MM.1S (cell line): ENCODE measurements at regions not wholly inside any gene's neighbourhood (a gene's known extent, or its start where the extent isn't known, plus 50 kb on each side); places are given as distances from the start of the nearest gene placed in this dataset.
A peak's percentile ranks its signal among the peaks of the same experiment; 100 is the strongest.

Experiments used
- DNase-seq: peaks from one replicate; pipeline ENCODE4 v3.0.0-alpha.2; 2015
- H2AFZ ChIP-seq: fragments of 300-600 bp; sonication (generic); 2 replicates; pipeline ENCODE4 v1.6.0; 2016; ENCODE audit warnings: antibody characterized with exemption, low read length
- H3F3A ChIP-seq: fragments of 300-600 bp; sonication (generic); 2 replicates; pipeline ENCODE4 v1.6.1; 2016; ENCODE audit warnings: mild to moderate bottlenecking, antibody characterized with exemption, low read length, moderate library complexity, mixed read lengths; ENCODE audit not compliant: insufficient read depth
- H3K27ac ChIP-seq: fragments of 300-600 bp; sonication (generic); 2 replicates; pipeline ENCODE4 v1.5.1; 2016; ENCODE audit warnings: mild to moderate bottlenecking, low read length
- H3K27me3 ChIP-seq: fragments of 300-600 bp; sonication (generic); replicated peaks from 2 replicates; pipeline ENCODE4 v1.6.0; 2016; ENCODE audit warnings: low read length; ENCODE audit not compliant: insufficient read depth
- H3K36me3 ChIP-seq: fragments of 300-600 bp; sonication (generic); replicated peaks from 2 replicates; pipeline ENCODE4 v1.6.1; 2016; ENCODE audit warnings: mild to moderate bottlenecking, low read length, mixed read lengths; ENCODE audit not compliant: insufficient read depth
- H3K4me1 ChIP-seq: fragments of 300-600 bp; sonication (generic); 2 replicates; pipeline ENCODE4 v1.6.1; 2016; ENCODE audit warnings: low read length, mixed read lengths
- H3K4me2 ChIP-seq: fragments of 300-600 bp; sonication (generic); 2 replicates; pipeline ENCODE4 v1.6.0; 2016; ENCODE audit warnings: low read depth, low read length
- H3K4me3 ChIP-seq: fragments of 300-600 bp; sonication (generic); 2 replicates; pipeline ENCODE4 v1.5.1; 2016; ENCODE audit warnings: low read length, mixed read lengths
- H3K79me2 ChIP-seq: fragments of 300-600 bp; sonication (generic); 2 replicates; pipeline ENCODE4 v1.6.1; 2016; ENCODE audit warnings: mixed run types, low read length, mixed read lengths
- H3K9ac ChIP-seq: fragments of 300-600 bp; sonication (generic); 2 replicates; pipeline ENCODE4 v1.6.1; 2016; ENCODE audit warnings: low read length, mixed read lengths
- H3K9me2 ChIP-seq: fragments of 300-600 bp; sonication (generic); replicated peaks from 2 replicates; pipeline ENCODE4 v1.6.1; 2016; ENCODE audit warnings: mild to moderate bottlenecking, low read length, mixed read lengths; ENCODE audit not compliant: insufficient read depth
- H3K9me3 ChIP-seq: fragments of 300-600 bp; sonication (generic); replicated peaks from 2 replicates; pipeline ENCODE4 v1.6.1; 2016; ENCODE audit warnings: mild to moderate bottlenecking, low read length, mixed read lengths; ENCODE audit not compliant: insufficient read depth
- H4K20me1 ChIP-seq: fragments of 300-600 bp; sonication (generic); 2 replicates; pipeline ENCODE4 v1.6.1; 2016; ENCODE audit warnings: mild to moderate bottlenecking, low read length, moderate library complexity, mixed read lengths; ENCODE audit not compliant: insufficient read depth
- EZH2 ChIP-seq: fragments of 300-600 bp; sonication (generic); optimal IDR thresholded peaks from 2 replicates; pipeline ENCODE3; 2017; ENCODE audit warnings: low read depth, mild to moderate bottlenecking, antibody characterized with exemption, low read length, mixed read lengths
- EZH2phosphoT487 ChIP-seq: fragments of 300-600 bp; sonication (generic); IDR thresholded peaks from 2 replicates; pipeline ENCODE4 v1.6.1; 2018; ENCODE audit warnings: antibody characterized with exemption, low read length
- TF ChIP-seq, protein P1 (sequence below): fragments of 300-600 bp; sonication (generic); IDR thresholded peaks from 2 replicates; pipeline ENCODE4 v1.5.1; 2016; ENCODE audit warnings: antibody characterized with exemption, low read length, mixed read lengths

DNA sequence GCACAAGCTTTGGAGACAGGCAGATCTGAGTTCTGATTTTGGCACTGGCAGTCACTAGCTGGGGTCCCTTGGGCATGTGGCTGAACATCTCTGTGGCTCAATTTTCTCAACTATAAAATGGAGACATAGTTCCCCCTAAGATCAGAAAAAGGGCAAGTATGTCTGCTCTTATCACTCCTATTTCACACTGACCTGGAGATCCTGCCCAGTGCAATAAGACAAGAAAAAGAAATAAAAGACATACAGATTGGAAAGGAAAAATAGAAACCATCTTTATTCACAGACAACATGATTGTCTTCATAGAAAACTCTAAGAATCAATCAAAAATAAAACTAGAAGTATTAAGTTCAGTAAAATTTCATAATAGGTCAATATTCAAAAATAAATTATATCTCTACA, 56.0 kb upstream of the LHX1 start:
- no peak overlapping the region for H3K9ac ChIP-seq
- no peak overlapping the region for H3K27ac ChIP-seq
- H2AFZ ChIP-seq: no peak overlapping the region
- TF ChIP-seq, protein P1, sequence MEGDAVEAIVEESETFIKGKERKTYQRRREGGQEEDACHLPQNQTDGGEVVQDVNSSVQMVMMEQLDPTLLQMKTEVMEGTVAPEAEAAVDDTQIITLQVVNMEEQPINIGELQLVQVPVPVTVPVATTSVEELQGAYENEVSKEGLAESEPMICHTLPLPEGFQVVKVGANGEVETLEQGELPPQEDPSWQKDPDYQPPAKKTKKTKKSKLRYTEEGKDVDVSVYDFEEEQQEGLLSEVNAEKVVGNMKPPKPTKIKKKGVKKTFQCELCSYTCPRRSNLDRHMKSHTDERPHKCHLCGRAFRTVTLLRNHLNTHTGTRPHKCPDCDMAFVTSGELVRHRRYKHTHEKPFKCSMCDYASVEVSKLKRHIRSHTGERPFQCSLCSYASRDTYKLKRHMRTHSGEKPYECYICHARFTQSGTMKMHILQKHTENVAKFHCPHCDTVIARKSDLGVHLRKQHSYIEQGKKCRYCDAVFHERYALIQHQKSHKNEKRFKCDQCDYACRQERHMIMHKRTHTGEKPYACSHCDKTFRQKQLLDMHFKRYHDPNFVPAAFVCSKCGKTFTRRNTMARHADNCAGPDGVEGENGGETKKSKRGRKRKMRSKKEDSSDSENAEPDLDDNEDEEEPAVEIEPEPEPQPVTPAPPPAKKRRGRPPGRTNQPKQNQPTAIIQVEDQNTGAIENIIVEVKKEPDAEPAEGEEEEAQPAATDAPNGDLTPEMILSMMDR: no peak
- no peak for TF ChIP-seq EZH2phosphoT487
- no peak for TF ChIP-seq EZH2
- H3K27me3 ChIP-seq: peaks cover 36% of the 10 kb centered on the region; the same call in 1 of the 2 replicates
- no peaks in the 10 kb centered on the region for H4K20me1 ChIP-seq
- H3K4me3 ChIP-seq: no peak overlapping the region
- H3K79me2 ChIP-seq: no peaks in the 10 kb centered on the region
- H3F3A ChIP-seq: no peaks in the 10 kb centered on the region
- no peaks in the 10 kb centered on the region for H3K36me3 ChIP-seq
- H3K9me2 ChIP-seq: no peaks in the 10 kb centered on the region
- no peaks in the 10 kb centered on the region for H3K9me3 ChIP-seq
- peaks cover 9% of the 10 kb centered on the region for H3K4me1 ChIP-seq
- no peak overlapping the region for H3K4me2 ChIP-seq
- DNase-seq: no peak

DNA sequence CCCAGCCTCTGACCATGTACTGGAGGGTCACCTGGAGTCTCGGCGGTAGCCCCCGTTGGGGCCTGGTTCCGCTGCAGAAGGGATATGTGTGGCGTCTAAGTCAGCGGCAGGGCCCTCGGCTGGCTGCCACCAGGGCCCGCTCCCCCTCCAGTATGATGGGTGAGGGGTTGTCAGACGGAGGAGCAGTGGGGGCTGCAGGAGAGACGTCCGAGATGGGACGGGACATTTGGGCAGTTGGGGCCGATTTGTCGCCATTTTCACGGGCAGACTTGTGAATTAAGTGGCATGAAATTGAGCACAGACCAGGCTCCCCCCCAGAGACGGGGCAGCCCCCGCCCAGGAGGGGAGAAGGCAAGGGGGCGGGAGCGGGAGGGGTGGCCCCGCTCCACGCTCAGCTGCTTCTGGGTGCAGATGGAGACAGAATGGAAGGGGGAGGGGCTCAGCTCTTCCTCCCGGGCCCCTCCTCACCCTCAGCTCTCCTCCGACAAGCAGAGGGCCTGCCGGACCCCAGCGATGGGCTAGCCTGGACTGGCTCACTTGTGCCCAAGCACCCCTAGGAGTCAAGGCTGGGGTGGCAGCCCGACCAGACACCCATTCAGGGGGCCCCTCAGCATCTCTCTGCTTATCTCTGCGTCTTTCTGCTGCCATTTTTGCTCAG, 52.7 kb upstream of the LHX1 start:
- H3K79me2 ChIP-seq: no peaks in the 10 kb centered on the region
- H3K36me3 ChIP-seq: no peaks in the 10 kb centered on the region
- H3K4me2 ChIP-seq: no peak overlapping the region
- H3F3A ChIP-seq: no peaks in the 10 kb centered on the region
- no peaks in the 10 kb centered on the region for H4K20me1 ChIP-seq
- H3K9me2 ChIP-seq: no peaks in the 10 kb centered on the region
- H2AFZ ChIP-seq: no peak overlapping the region
- no peak for DNase-seq
- H3K4me1 ChIP-seq: peaks cover 30% of the 10 kb centered on the region
- H3K9ac ChIP-seq: no peak overlapping the region
- no peak overlapping the region for H3K27ac ChIP-seq
- H3K4me3 ChIP-seq: no peak overlapping the region
- no peak for TF ChIP-seq EZH2phosphoT487
- H3K27me3 ChIP-seq: peaks cover 36% of the 10 kb centered on the region; the same call in 1 of the 2 replicates
- no peaks in the 10 kb centered on the region for H3K9me3 ChIP-seq

DNA sequence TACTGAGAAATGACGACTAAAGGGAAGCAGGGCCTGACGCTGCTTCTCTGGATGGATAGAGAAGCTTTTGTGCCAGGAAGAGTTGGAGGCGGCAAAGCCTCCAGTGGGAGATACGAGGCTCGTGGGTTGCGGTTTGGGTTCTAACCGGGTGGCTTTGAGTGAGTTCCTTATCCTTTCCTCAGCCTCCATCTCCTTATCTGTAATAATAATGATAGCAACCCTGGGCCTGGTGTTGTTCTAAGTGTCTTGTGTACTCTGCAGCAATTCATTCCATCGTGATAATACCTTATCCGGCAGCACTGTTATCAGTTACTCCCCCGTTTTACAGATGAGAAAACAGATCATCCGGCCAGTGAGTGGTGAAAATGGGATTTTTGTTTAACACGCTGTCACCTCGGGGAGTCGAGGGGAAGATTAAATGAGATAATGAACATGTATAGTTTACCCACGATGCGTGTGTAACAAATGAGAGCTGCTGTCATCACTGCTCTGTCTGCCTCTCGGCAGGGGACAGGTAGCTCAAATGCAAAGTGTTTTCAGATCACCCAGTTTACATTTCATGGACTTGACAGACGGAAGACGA, 52.0 kb upstream of the LHX1 start:
- Histone ChIP-seq H4K20me1 (no peaks in the 10 kb centered on the region), H3K4me1 (peaks cover 30% of the 10 kb centered on the region), H3K4me3 (no peak overlapping the region), H3K9me3 (no peaks in the 10 kb centered on the region), H2AFZ (no peak overlapping the region), H3F3A (no peaks in the 10 kb centered on the region), H3K27me3 (peaks cover 36% of the 10 kb centered on the region; the same call in 1 of the 2 replicates), H3K36me3 (no peaks in the 10 kb centered on the region), H3K9ac (no peak overlapping the region), H3K27ac (no peak overlapping the region), H3K4me2 (peak overlapping the region; percentile 48; the same call in 1 of the 2 replicates), H3K79me2 (no peaks in the 10 kb centered on the region), H3K9me2 (no peaks in the 10 kb centered on the region)
- TF ChIP-seq EZH2: no peak
- TF ChIP-seq EZH2phosphoT487: no peak
- TF ChIP-seq, protein P1: no peak
- no peak for DNase-seq

DNA sequence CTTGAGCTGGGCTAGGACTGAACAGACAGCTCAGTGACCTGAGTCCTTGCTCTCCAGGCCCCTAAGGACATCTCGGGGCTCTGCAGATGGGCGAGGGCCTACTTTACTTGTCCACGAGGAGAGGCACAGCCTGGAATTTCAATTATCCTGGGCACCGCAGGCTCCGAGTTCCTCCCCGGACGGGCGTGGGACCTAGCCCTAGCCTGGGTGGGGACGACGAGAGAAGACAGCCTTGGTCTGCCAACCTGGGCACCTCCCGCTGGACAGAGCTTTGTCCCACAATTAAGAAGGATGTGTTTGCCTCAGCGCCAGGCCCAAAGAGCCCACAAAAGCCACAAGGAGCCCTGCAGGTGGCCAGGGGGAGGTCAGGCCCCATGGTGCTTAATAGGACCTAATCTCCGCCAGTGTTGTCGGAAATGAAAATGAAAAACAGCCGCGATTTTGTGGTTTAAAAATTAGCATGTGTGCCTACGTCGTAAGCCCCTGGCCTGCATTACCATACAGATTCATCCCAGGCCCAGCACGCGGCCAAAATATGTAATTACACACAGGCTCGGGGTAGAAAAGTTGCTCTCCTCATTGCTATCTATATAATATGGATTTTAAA, 51.4 kb upstream of the LHX1 start:
- Histone ChIP-seq H3K9ac (no peak overlapping the region), H3K4me3 (no peak overlapping the region), H2AFZ (no peak overlapping the region), H3K27me3 (peaks cover 30% of the 10 kb centered on the region; the same call in 1 of the 2 replicates), H3F3A (no peaks in the 10 kb centered on the region), H3K4me2 (peak overlapping the region; percentile 48; the same call in 1 of the 2 replicates), H4K20me1 (no peaks in the 10 kb centered on the region), H3K27ac (no peak overlapping the region), H3K4me1 (peaks cover 30% of the 10 kb centered on the region), H3K36me3 (no peaks in the 10 kb centered on the region), H3K9me2 (no peaks in the 10 kb centered on the region), H3K9me3 (no peaks in the 10 kb centered on the region), H3K79me2 (no peaks in the 10 kb centered on the region)
- TF ChIP-seq EZH2phosphoT487: no peak
- TF ChIP-seq, protein P1: peak; percentile 26
- DNase-seq: peak; percentile 85
